ENCODE measurements at regions not wholly inside any gene's neighbourhood (a gene's known extent, or its start where the extent isn't known, plus 50 kb on each side); places are given as distances from the start of the nearest gene placed in this dataset.
"Not testable (repeated sequence)": the region's sequence is repeated elsewhere in the genome, so short reads cannot be mapped to it uniquely, and the experiment has no call there.

- no peak for DNase-seq (ENCODE audit: low read depth, low spot score)
- H3K4me3 ChIP-seq (ENCODE audit: low read length), result no peak overlapping the region
Measured at GRCh38 chr5:63154476-63155309, 576.1 kb downstream of the LRRC70 start.

- no peak for DNase-seq (ENCODE audit: low read depth, low spot score)
- no peak overlapping the region for H3K4me3 ChIP-seq (ENCODE audit: low read length)
Measured at GRCh38 chr5:63152871-63153270, 574.3 kb downstream of the LRRC70 start.

- DNase-seq (ENCODE audit: low read depth, low spot score), result no peak
- H3K4me3 ChIP-seq (ENCODE audit: low read length), result no peak overlapping the region
Measured at GRCh38 chr5:63145167-63145566, 566.5 kb downstream of the LRRC70 start.

GRCh38 chr5:63141591-63141990 lies 563.0 kb downstream of the LRRC70 start:
- no peak overlapping the region for H3K4me3 ChIP-seq (ENCODE audit: low read length)
- DNase-seq (ENCODE audit: low read depth, low spot score), result no peak

- no peak for DNase-seq (ENCODE audit: low read depth, low spot score)
- H3K4me3 ChIP-seq (ENCODE audit: low read length), result no peak overlapping the region
Measured at GRCh38 chr5:63135291-63135690, 556.7 kb downstream of the LRRC70 start.

- DNase-seq (ENCODE audit: low read depth, low spot score), result no peak
- H3K4me3 ChIP-seq (ENCODE audit: low read length), result no peak overlapping the region
Measured at GRCh38 chr5:63131626-63132285, 553.1 kb downstream of the LRRC70 start.

GRCh38 chr5:63128761-63129160 lies 550.1 kb downstream of the LRRC70 start:
- no peak for DNase-seq (ENCODE audit: low read depth, low spot score)
- no peak overlapping the region for H3K4me3 ChIP-seq (ENCODE audit: low read length)

- DNase-seq (ENCODE audit: low read depth, low spot score), result no peak
Measured at GRCh38 chr5:63128018-63128417, 549.4 kb downstream of the LRRC70 start.

GRCh38 chr5:63127054-63127453 lies 548.4 kb downstream of the LRRC70 start:
- no peak for DNase-seq (ENCODE audit: low read depth, low spot score)
- H3K4me3 ChIP-seq (ENCODE audit: low read length), result no peak overlapping the region

More at GRCh38 chr5:63128018-63128417, 549.4 kb downstream of the LRRC70 start:
- no peak overlapping the region for H3K4me3 ChIP-seq (ENCODE audit: low read length)

- DNase-seq (ENCODE audit: low read depth, low spot score), result peak; percentile 28
- no peak overlapping the region for H3K4me3 ChIP-seq (ENCODE audit: low read length)
Measured at GRCh38 chr5:63125862-63126261, 547.2 kb downstream of the LRRC70 start.

- H3K4me3 ChIP-seq (ENCODE audit: low read length), result no peak overlapping the region
- DNase-seq (ENCODE audit: low read depth, low spot score), result no peak
Measured at GRCh38 chr5:63125392-63125791, 546.8 kb downstream of the LRRC70 start.

GRCh38 chr5:63124266-63124665 lies 545.6 kb downstream of the LRRC70 start:
- DNase-seq (ENCODE audit: low read depth, low spot score), result no peak
- H3K4me3 ChIP-seq (ENCODE audit: low read length), result no peak overlapping the region

GRCh38 chr5:63121471-63121870 lies 542.9 kb downstream of the LRRC70 start:
- DNase-seq (ENCODE audit: low read depth, low spot score), result no peak
- H3K4me3 ChIP-seq (ENCODE audit: low read length), result no peak overlapping the region

GRCh38 chr5:63118221-63118620 lies 539.6 kb downstream of the LRRC70 start:
- H3K4me3 ChIP-seq (ENCODE audit: low read length), result no peak overlapping the region
- no peak for DNase-seq (ENCODE audit: low read depth, low spot score)

- DNase-seq (ENCODE audit: low read depth, low spot score), result no peak
- H3K4me3 ChIP-seq (ENCODE audit: low read length), result no peak overlapping the region
Measured at GRCh38 chr5:63111891-63112290, 533.3 kb downstream of the LRRC70 start.

GRCh38 chr5:63101870-63102269 lies 523.3 kb downstream of the LRRC70 start:
- no peak overlapping the region for H3K4me3 ChIP-seq (ENCODE audit: low read length)
- DNase-seq (ENCODE audit: low read depth, low spot score), result no peak

GRCh38 chr5:63097286-63097685 lies 518.7 kb downstream of the LRRC70 start:
- DNase-seq (ENCODE audit: low read depth, low spot score), result no peak
- H3K4me3 ChIP-seq (ENCODE audit: low read length), result no peak overlapping the region

GRCh38 chr5:63094730-63095129 lies 516.1 kb downstream of the LRRC70 start:
- DNase-seq (ENCODE audit: low read depth, low spot score), result no peak
- no peak overlapping the region for H3K4me3 ChIP-seq (ENCODE audit: low read length)

- no peak for DNase-seq (ENCODE audit: low read depth, low spot score)
- H3K4me3 ChIP-seq (ENCODE audit: low read length), result no peak overlapping the region
Measured at GRCh38 chr5:63089147-63089546, 510.5 kb downstream of the LRRC70 start.

GRCh38 chr5:63085561-63085960 lies 506.9 kb downstream of the LRRC70 start:
- DNase-seq (ENCODE audit: low read depth, low spot score), result no peak
- no peak overlapping the region for H3K4me3 ChIP-seq (ENCODE audit: low read length)

- not testable (repeated sequence) for H3K4me3 ChIP-seq (ENCODE audit: low read length)
Measured at GRCh38 chr5:63083689-63084088, 505.1 kb downstream of the LRRC70 start.

More at GRCh38 chr5:63083689-63084088, 505.1 kb downstream of the LRRC70 start:
- not testable (repeated sequence) for DNase-seq (ENCODE audit: low read depth, low spot score)

Data from Jurkat, Clone E6-1 (cell line).